Spleen (tissue), 7 donors: ENCODE measurements at regions not wholly inside any gene's neighbourhood (a gene's known extent, or its start where the extent isn't known, plus 50 kb on each side); places are given as distances from the start of the nearest gene placed in this dataset.

Experiments
- CTCF ChIP-seq, 11 experiments: fragments of 200-600 bp in 7 of 11; fragments of 450-650 bp in 4 of 11; sonication (generic) in 4 of 11; IDR thresholded peaks in 8 of 11; conservative IDR thresholded peaks in 3 of 11; 1 replicate in 7 of 11; 2 replicates in 4 of 11; pipeline versions ENCODE4 v1.4.0 to v1.8.0; 2016 to 2021; ENCODE audit warnings: antibody characterized with exemption in 11 of 11, inconsistent platforms in 4 of 11, mild to moderate bottlenecking in 1 of 11
- POLR2A ChIP-seq, 3 donors: fragments of 450-650 bp; IDR thresholded peaks; one replicate each; pipeline ENCODE4 v1.5.1; 2017; ENCODE audit warnings: antibody characterized with exemption in 3 of 3, mild to moderate bottlenecking in 1 of 3
- POLR2AphosphoS5 ChIP-seq, 3 donors: sonication (generic); formaldehyde crosslinking; IDR thresholded peaks; one replicate each; pipeline ENCODE4 v1.5.1; 2017; ENCODE audit warnings: antibody characterized with exemption in 3 of 3
- donor health status: DM: no; HTN: no; CAD: no; lungs with moderate emphysema.
- donor health status: DM: no; HTN: no; CAD: no.
- donor health status: DM: no; HTN: no; CAD: no.

GRCh38 chr18:76756531-76757253, 65.7 kb upstream of the ZNF236 start:
- no peak for TF ChIP-seq CTCF (IDR thresholded peaks at IDR 0.05 in 8 of 11, conservative IDR thresholded peaks at IDR 0.05 in 3 of 11)
- TF ChIP-seq POLR2A (IDR thresholded peaks at IDR 0.05), result no peak
- TF ChIP-seq POLR2AphosphoS5 (IDR thresholded peaks at IDR 0.05), result no peak
